ENCODE measurements at regions not wholly inside any gene's neighbourhood (a gene's known extent, or its start where the extent isn't known, plus 50 kb on each side); places are given as distances from the start of the nearest gene placed in this dataset.
"Not testable (repeated sequence)": the region's sequence is repeated elsewhere in the genome, so short reads cannot be mapped to it uniquely, and the experiment has no call there.

DNA sequence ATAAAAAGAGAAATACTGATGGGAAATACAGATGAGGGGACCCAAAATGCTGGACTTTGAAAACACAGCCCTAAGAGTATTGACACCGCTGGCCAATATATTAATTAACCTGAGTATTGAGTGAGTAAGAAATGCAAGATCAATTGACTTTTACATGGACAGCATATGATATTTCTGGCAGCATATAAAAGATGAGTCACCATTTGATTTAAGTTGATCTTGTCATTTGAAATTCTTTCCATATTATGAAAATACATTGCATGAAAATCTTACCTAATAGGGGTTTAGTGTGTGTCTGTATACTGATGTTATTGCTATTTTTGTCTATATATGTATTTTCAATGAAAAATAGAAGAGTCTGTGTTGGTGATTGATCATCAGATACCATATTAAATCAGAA, 619.6 kb downstream of the KCTD12 start:
- no peak for DNase-seq

DNA sequence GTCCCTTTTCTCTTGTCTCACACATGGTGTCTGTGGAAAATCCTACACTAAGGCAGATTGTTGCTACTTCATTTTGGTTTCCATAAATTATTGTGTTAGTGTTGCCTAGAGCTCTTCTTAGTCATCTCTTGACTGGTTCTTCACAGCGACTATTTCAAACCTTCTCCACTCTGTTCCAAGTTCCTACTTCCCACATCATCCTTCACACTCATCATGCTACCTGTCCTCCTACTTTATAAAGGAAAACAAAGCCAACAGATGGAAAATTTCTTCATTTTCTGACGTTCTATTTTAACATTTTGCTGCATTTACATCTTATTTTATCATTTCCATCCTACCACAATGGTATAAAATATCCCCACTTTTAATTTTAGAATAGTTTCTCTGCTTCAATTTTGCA, 614.1 kb downstream of the LMO7 start:
- DNase-seq = no peak

DNA sequence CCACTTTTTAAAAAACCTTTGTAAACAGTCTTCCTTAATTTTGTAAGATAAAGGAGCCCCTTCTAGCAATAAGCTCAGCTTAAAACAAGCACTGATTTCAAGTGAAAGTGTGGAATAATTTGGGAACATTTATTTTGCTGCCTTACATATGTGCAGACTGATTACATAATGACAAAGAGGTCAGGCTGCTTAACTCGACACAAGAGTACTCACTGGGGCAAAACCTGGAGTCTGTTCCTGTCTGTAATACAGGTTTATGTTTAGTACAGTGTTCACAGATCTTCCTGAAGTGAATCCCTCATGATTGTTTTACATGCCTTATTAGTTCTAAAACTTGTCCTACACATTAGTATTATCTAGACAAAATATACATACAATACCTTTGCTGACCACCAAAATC, 609.8 kb downstream of the LMO7 start:
- no peak for DNase-seq

GRCh38 chr13:76245211-76245610, 609.1 kb downstream of the LMO7 start:
- no peak for DNase-seq

- DNase-seq = not testable (repeated sequence)
These were observed 607.0 kb downstream of the LMO7 start for GRCh38 chr13:76243120-76243519.

- DNase-seq = no peak
These were observed 603.0 kb downstream of the LMO7 start for GRCh38 chr13:76239031-76239680.

DNA sequence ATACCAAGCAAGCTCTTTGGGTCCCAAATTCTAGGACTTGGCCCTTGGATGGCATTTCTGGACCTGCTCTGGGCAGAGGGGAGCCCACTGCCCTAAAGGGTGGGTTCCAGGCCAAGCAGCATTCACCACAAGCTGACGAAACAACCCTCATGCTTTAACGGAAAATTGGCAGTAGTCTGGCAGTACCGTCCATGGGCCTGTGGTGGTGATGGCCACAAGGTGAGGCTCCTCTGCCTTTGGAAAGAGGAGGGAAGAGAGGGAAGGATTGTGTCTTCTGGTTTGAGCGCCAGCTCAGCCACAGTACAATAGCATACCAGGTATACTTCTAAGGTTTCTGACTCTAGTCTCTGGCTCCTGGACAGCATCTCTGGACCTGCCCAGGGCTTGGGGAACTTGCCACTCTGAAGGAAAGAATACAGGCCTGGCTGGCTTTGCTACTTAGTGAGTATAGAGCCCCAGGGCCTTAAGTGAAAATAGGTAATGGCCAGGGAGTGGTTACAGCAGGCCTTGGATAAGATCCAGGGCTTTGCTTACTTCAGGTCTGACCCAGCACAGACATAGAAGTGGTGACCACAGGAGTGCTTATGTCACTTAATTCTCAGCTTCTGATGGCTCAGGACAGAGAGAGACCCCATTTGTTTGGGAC, 595.5 kb downstream of the LMO7 start:
- DNase-seq = no peak

DNA sequence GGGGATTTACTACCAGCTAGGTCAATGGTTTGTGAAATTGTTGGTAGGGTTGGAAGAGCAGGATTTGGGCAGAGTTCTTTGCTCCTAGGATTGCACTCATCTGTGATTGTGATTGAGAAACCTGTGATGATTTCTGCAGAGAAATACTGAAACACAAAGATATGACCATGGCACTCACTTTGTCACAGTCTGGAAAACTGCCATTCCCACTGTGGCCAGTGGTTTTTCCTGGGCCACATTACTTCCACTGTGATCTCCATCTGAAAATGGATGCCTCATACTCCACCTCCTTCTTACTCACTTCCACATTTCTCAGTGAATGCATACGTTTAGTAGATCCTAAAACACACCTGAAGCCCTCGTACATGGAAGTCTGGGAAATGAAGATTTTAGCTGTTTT, 593.2 kb downstream of the LMO7 start:
- no peak for DNase-seq

- no peak for DNase-seq
These were observed 590.8 kb downstream of the LMO7 start for GRCh38 chr13:76226941-76227340.

DNA sequence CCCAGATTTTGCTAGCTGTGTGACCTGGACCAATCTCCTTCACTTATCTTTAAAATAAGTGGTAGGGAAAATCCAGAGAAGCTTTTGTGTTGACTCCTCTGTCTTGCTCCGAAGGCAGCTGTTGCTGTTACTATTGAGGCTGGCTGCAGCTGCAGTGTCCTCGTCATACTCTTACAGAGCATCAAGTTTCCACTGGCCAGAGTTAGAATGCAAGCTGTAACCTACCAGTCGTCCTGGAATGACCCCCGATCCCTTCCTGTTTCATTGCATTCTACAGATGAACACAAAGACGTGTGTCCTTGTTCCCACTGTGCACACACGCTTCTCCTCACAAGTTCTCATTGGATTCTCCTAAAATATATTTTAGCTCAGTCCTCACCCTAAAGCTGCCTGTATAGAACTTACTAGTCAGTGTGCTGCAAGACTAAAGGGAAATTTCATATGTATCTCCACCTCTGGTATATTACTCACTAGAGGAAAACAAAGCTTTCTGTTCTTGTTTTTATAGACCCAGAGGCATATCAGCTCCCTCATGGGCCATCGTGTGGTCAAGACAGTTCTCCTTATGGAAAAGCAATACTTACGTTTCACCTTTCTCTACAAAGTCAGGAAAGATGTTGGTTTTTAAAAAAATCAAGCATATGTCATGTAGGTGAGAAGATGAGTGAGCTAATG, 589.8 kb downstream of the LMO7 start:
- no peak for DNase-seq

DNA sequence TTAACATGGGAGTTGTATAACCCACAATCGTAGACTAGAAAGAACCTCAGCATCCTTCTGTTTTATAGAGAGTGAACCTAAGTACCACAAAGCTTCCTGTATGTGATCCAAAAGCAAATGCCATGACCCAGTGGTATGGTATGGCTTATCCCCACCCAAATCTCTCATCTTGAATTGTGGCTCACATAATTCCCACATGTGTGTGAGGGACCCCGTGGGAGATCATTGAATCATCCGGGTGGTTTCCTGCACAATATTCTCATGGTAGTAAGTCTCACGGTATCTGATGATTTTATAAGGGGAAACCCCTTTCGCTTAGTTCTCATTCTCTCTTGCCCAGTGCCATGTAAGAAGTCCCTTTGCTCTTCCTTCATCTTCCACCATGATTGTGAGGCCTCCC, 587.9 kb downstream of the LMO7 start:
- DNase-seq = no peak

- no peak for DNase-seq
These were observed 587.4 kb downstream of the LMO7 start for GRCh38 chr13:76223565-76223964.

GRCh38 chr13:76222511-76222910, 586.4 kb downstream of the LMO7 start:
- no peak for DNase-seq

- DNase-seq = no peak
These were observed 580.6 kb downstream of the LMO7 start for GRCh38 chr13:76216729-76217128.

DNA sequence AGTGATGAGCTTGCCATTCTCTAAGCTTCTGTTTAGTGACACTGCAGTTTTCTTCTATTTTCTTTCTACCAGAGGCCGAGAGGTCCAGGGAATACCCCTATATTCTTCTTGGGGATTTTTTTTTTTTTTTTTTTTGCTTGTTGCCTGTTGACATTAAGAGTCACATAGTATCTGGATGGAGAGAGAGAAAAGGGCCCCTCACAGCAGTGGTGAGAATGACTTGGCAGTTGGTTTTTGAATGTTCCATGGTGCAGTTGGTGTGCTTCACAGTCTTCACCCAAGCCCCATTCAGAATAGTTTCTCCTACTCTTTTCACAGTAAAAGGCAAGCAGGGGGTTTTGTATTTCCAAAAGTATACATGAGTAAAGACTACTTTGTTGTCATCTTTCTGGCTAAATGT, 577.9 kb downstream of the LMO7 start:
- DNase-seq = no peak

DNA sequence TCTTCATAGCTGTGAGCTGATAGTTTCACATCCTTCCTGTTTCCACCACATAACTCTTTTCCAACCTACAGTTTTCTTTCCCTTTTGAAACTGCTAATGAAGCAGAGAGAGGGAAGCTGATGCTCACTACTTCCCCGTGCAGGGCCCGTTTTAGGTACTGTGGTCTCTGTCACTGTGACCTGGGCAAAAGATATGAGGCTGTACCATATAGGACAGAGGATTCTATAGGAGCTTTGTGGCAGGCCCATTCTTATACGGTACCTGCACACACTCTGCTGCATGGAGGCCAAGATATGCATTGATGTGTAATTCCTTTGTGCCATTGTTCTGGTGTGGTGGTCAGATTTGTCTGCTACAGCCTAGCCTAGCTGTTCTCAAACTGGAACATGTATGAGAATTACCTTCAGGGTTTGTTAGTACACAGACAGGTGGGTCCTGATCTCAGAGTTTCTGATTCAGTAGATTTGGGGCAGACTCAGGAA, 577.3 kb downstream of the LMO7 start:
- no peak for DNase-seq

GRCh38 chr13:76210262-76210661, 574.1 kb downstream of the LMO7 start:
- no peak for DNase-seq

- DNase-seq = no peak
These were observed 562.5 kb downstream of the LMO7 start for GRCh38 chr13:76198568-76199163.

DNA sequence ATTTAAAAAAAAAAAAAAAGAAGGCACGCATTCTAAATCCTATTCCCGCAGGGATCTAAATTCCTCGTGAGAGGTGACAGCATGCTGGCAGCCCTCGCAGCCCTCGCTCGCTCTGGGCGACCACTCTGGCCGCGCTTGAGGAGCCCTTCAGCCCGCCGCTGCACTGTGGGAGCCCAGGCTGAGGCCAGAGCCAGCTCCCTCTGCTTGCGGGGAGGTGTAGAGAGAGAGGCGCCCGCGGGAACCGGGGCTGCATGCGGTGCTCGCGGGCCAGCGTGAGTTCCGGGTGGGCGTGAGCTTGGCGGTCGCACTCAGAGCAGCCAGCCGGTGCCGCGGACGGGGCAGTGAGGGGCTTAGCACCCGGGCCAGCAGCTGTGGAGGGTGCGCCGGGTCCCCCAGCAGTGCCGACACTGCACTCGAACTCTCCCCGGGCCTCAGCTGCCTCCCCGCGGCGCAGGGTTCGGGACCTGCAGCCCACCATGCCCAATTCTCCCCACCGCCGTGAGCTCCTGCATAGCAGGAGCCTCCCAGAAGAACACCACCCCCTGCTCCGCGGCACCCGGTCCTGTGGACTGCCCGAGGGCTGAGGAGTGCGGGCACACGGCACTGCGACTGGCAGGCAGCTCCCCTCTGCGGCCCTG, 553.9 kb downstream of the LMO7 start:
- no peak for DNase-seq

GRCh38 chr13:76175961-76176725, 540.0 kb downstream of the LMO7 start:
- DNase-seq = no peak

GRCh38 chr13:76168661-76169060, 532.5 kb downstream of the LMO7 start:
- DNase-seq = no peak

DNA sequence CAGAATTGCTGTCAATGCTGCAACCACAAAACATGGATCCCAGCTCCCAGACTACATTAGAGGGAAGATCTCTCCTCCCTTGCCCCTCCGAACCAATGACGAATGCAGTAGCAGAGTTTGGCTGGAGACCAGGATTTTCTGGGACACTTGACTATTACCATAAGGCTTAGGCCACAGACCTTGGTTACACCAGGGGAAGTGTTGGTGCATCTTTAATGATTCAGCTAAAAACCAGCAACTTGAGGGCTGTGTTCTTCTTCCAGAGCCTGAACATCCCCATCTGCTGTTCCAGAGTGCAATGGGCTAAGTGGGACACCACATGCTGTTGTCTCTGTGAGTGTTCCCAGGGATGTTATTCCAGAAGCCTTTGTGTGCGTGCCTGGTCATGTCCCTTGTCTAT, 528.2 kb downstream of the LMO7 start:
- DNase-seq = no peak

DNA sequence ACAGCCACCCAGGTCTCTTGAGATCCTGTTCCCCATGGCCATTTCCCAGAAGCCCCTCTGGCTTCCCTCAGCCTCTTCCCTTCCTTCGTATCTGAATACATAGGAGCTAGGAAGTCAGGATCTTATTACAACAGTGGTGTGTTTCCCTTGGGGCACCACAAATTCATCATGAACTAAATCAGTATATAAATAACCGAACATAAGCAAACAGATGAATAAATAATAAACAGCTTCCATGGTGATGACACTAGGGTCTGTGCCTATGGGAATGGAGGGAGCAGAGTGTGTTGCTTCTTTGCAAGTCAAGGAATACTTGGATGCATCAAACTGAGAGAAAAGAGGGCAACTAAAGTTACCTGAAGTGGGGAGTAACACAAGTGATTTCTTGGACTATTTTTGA, 527.6 kb downstream of the LMO7 start:
- DNase-seq = no peak
